Fibroblast of skin of right biceps (primary cell): ENCODE measurements at regions not wholly inside any gene's neighbourhood (a gene's known extent, or its start where the extent isn't known, plus 50 kb on each side); places are given as distances from the start of the nearest gene placed in this dataset.
A peak's percentile ranks its signal among the peaks of the same experiment; 100 is the strongest.

Experiments used
- DNase-seq: peaks from one replicate; pipeline ENCODE4 v3.0.0-alpha.2; 2013

DNA sequence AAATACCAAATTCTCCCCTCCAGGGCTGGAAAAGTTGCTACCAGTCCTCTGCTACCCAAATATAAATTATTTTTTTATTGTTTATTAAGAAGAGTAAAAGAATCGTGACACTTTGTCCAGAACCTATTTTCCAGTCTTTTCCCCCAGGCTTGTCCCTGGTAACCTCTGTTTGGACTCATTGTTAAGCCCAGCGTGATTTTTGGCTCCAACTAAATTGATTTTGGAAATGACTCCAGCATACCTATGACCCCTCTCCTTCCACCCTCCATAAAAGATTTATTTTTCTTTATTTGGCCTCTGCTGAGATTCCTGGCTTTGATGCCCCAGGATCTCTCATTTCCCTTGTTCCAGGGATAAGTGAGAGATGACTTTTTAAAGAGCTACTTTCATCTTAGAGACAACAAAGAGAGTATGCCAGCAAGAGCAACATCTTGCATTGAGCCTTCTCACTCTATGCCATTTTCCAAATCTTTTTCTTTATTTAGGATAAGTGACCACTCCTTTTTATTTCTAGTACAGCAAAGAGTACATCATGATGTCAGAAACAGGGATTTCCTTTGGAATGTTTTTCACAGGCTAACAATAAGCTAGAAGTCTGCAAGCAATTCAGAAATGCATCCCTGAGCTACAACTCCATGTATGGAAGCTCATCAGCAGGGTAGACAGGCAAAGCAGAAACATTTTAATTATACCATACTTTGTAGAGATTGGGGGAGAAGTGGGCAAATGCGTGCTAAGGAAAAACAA, 75.8 kb downstream of the DAD1 start:
- no peak for DNase-seq

DNA sequence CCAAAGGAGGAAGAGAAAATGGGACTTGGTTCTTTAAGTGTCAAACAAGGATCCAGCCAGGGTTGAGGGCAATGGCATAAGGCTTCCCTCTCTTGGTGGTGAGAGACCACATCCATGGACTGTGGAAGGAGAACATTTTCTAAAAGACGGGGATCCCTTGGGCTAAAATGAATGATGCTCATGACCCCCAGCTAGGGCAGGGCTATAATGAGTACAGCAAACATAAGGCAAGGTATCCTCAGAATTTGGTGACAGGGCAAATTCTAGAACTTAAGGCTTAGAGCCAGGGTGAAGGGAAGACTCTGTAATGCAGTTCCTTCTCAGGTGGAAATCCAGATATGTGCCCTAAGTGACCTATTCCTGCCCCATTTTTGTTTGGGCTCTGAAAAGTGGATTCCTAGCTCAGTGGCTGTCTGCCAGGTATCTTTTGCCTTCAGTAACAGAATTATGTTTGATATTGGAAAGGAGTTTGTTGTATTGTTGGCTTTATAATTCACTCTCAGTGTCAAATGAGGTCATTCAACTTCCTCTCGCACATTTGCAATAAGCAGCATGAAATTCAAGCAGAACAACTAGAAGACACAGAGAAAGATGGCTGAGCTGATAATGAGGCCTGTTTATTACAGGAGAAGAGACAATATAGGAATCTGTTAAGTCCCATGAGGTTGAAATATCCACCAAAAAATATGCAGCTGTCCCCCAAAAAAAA, 76.8 kb downstream of the DAD1 start:
- no peak for DNase-seq

DNA sequence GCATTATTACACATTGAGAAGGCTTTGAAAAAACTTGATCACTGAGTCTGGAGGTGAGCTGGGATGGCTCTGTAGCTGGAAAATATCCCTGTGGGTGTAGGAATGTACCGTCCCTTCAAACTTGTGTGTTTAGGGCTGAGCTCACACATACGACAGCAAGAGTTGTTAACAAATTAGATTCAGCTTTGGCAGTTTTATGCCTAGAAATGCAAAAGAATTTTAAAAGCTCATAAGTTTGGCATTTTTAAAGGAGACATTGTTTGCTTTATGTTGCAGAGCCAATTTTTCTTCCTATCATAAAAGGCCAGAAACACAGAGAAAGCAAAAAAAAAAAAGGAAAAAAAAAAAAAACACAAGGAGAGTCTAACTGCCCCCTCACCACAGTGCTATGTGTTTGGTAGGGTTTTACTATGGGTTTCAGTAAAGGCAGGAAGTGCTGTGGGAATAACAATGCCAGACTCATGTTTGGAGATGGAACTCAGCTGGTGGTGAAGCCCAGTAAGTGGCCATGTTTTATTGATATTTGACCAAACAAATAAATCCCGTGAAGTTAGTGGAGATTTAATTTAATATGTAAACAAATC, 78.4 kb downstream of the DAD1 start:
- DNase-seq, result peak; percentile 78

GRCh38 chr14:22509751-22510300, 79.2 kb downstream of the DAD1 start:
- DNase-seq, result no peak

- no peak for DNase-seq
These were observed 79.9 kb downstream of the DAD1 start for GRCh38 chr14:22509036-22509709.

- DNase-seq, result no peak
These were observed 80.4 kb downstream of the DAD1 start for GRCh38 chr14:22508662-22509035.

DNA sequence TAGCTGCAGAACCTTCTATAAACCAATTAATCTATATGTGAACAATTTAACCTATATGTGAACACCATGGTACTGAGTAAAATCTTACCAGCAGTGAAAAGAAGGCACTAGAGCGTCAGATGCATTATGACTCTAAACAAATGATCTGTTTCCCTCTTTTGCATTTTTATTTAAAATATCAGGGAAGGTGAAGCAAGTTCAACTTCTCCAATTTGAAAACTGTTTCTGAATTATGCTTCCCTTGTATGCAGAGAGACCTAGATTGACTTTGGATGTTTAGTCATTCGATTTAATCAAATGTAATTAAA, 80.9 kb downstream of the DAD1 start:
- no peak for DNase-seq

GRCh38 chr14:22506778-22507351, 82.2 kb downstream of the DAD1 start:
- no peak for DNase-seq

- DNase-seq, result no peak
These were observed 82.7 kb downstream of the DAD1 start for GRCh38 chr14:22506378-22506710.

GRCh38 chr14:22505697-22506377, 83.2 kb downstream of the DAD1 start:
- DNase-seq, result no peak

DNA sequence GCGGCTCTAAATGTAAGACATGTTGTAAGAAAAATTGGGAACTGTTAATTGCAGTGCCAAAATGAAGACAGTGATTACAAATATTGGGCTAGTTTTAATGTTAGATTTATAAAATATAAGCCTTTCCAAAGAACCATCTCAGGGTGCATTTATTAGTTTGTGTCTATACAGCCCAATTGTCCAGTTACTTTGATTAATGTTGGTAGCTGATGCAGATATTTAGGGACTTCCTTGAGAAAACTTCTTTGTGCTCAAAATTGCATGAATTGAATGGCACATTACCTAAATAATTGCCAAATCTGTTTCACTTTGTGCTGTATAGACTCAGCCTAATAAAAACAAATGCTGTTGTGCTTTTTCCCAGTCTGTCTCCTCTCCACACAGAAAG, 83.7 kb downstream of the DAD1 start:
- DNase-seq, result no peak

DNA sequence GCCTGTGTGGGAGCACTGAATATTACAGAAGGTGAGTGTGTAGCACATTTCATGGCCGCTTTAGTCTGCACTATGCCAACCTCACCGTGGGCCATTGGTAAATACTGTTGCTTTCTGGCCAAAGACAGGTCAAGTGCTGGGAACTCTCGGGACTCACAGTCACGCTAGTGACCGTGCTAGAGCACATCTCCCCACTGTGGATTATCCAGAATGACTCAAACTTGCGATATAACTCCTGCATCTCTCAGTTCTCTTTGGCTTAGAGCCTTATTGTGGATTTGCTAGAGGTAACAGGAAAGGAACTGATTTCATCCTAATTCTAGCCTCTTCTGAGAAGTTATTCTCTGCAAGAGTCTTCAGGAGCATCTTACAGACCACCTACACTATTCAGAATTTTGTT, 86.5 kb downstream of the DAD1 start:
- no peak for DNase-seq

GRCh38 chr14:22502007-22502406, 87.0 kb downstream of the DAD1 start:
- DNase-seq, result no peak

GRCh38 chr14:22500954-22501726, 87.9 kb downstream of the DAD1 start:
- no peak for DNase-seq

DNA sequence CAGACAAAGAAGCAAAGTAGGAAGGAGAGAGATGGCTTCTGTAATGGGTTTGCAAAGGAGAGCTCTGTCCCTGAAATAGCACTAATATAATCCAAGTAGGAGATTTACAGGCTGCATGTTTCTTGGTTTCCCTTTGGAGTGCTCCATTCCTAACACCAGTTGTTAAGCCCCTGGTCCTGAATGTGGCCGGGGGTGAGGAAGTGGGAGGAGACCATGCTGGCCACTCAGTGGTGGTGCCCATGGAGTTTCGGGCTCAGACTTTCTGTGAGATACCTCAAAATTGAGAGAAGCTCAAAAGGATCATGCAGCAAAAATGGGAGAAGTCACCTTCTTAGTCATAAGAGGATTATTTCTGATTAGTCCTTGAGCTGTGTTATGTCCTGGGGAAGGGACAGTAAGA, 88.5 kb downstream of the DAD1 start:
- no peak for DNase-seq

GRCh38 chr14:22497671-22498093, 91.3 kb downstream of the DAD1 start:
- DNase-seq, result no peak

- no peak for DNase-seq
These were observed 91.9 kb downstream of the DAD1 start for GRCh38 chr14:22497144-22497423.

- no peak for DNase-seq
These were observed 94.4 kb downstream of the DAD1 start for GRCh38 chr14:22494486-22495135.

DNA sequence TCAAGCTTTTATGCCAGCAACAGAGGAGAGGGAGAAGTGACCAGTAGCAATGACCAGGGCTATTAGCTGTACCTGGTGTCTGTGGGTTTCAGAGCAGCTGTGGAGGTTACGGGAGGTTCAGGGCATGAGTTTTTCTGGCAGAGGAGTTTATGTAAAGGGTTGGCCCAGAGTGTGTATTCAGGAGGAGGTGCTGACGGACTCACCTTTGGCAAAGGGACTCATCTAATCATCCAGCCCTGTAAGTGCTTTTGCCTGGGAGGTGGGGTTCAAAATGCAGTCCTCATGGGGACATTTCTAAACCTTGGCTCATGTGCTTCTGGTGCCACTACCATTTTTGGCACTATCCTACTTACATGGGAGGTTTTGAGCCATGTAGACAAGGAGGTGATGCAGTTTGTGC, 95.3 kb downstream of the DAD1 start:
- DNase-seq, result no peak

- DNase-seq, result no peak
These were observed 96.1 kb downstream of the DAD1 start for GRCh38 chr14:22492622-22493542.
